GM12874 (cell line): ENCODE measurements at regions not wholly inside any gene's neighbourhood (a gene's known extent, or its start where the extent isn't known, plus 50 kb on each side); places are given as distances from the start of the nearest gene placed in this dataset.

Experiments
- CTCF ChIP-seq: IDR thresholded peaks from 2 replicates; pipeline ENCODE4 v1.5.1; 2011; ENCODE audit warnings: low read depth, mild to moderate bottlenecking, control low read depth, low read length, moderate library complexity; ENCODE audit not compliant: insufficient read depth

GRCh38 chr3:95710684-95711083 lies 1103.7 kb upstream of the EPHA6 start:
- TF ChIP-seq CTCF, result no peak

GRCh38 chr3:95711789-95712188 lies 1102.6 kb upstream of the EPHA6 start:
- no peak for TF ChIP-seq CTCF

GRCh38 chr3:95715128-95715527 lies 1099.3 kb upstream of the EPHA6 start:
- TF ChIP-seq CTCF, result no peak

GRCh38 chr3:95717048-95717447 lies 1097.3 kb upstream of the EPHA6 start:
- no peak for TF ChIP-seq CTCF

GRCh38 chr3:95718168-95718567 lies 1096.2 kb upstream of the EPHA6 start:
- no peak for TF ChIP-seq CTCF

GRCh38 chr3:95719481-95719880 lies 1094.9 kb upstream of the EPHA6 start:
- no peak for TF ChIP-seq CTCF

- TF ChIP-seq CTCF, result no peak
These were observed 1092.5 kb upstream of the EPHA6 start for GRCh38 chr3:95721938-95722337.

- no peak for TF ChIP-seq CTCF
These were observed 1088.6 kb upstream of the EPHA6 start for GRCh38 chr3:95725770-95726169.
